NOMO-1 (cell line): ENCODE measurements at regions not wholly inside any gene's neighbourhood (a gene's known extent, or its start where the extent isn't known, plus 50 kb on each side); places are given as distances from the start of the nearest gene placed in this dataset.

Source experiments
- DNase-seq, 2 experiments: peaks; one replicate each; lab custom pipeline; 2025; ENCODE audit not compliant: unreplicated experiment in 2 of 2; lab: John Stamatoyannopoulos, UW

DNA sequence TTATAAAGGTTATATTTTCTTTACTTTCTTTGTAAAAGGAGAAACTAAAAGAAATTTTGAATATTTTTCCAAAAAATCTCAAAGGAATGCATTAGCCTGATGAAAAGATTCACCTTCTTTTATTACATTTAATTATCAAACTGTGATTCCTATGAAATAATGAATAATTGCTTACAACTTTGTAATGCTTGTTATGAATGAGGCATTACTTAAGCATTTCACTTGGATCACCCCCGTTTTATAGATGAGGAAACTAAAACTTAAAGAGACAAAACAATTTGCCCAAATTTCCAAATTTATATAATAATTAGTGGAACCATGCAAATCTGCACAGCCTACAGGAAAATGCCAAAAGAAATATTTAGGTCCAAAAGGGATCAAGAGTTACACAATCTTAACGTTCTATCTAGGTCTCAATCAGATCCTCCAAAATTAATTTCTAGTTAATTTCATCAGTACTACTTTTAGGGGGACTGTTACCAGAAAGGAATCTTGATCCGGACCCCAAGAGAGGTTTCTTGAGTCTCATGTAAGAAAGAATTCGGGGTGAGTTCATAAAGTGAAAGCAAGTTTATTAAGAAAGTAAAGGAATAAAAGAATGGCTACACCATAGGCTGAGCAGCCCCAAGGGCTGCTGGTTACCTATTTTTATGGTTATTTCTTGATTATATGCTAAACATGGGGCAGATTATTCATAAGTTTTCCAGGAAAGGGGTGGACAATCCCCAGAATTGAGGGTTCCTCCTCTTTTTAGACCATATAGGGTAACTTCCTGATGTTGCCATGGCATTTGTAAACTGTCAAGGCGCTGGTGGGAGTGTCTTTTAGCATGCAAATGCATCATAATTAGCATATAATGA is 288.0 kb downstream of the ADGB start:
- DNase-seq = no peak

DNA sequence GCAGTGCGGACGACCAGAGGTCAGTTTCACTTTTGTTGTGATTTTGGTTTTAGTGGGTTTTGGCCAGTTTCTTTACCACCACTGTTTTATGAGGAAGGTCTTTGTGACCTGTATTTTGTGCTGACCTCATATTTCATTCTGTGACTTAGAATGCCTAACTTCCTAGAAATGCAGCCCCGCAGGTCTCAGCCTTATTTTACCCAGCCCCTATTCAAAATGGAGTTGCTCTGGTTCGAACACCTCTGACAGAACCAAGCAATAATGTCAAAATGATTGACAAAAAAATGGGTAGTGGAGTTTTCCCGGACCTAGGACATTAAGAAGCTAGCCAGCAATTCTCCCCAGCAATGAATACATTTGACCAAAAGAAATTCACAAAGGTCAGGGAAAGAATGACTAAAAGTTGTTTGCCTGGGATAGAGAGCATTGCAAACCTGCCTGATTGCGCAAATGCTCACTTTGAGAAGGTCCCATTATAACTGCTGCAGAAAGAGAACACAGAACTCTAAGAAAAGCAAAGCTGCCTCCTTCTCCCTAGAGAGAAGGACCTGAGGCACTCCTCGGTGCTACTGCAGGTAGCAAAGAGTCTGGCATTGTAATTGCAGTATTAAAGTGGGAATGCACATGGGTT is 288.8 kb downstream of the ADGB start:
- peak in 1 of 2 experiments; percentile 28 for DNase-seq

DNA sequence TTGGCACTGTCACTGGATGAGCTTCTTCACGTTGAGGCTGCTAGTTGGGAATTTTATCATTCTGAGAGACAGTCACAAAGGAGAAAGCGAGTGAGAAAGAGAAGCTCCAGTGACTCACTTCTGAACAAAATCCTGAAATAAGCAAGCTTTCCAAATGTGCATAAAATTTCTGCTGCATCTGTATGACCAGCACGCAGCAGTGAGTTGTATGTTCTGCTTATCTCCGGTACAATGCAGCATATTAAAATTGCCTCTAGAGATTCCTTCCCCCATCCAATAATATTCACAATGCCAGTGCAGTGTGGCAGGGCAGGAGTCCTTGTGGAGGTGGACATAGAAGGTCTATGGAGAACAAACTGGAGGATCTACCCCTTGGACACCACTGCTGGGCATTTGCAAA is 290.5 kb downstream of the ADGB start:
- DNase-seq = no peak

DNA sequence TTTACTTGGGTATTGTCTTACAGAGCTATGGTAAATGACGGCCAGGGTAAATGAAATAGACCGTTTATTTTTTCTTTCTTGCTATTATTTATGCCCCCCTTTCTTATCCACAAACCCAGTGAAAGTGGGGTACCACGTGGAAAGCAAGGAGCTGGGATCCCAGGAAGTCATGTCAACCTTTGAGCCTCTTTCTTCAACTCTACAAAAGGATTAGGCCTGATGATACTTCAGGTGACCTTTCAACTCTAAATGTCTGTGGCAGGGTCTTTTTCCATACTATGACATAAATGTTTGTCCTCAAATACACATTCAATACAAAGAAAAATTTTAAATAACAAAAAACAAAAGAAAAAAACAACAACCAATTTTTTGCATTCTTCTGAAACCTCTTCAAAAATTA is 291.4 kb downstream of the ADGB start:
- no peak for DNase-seq

DNA sequence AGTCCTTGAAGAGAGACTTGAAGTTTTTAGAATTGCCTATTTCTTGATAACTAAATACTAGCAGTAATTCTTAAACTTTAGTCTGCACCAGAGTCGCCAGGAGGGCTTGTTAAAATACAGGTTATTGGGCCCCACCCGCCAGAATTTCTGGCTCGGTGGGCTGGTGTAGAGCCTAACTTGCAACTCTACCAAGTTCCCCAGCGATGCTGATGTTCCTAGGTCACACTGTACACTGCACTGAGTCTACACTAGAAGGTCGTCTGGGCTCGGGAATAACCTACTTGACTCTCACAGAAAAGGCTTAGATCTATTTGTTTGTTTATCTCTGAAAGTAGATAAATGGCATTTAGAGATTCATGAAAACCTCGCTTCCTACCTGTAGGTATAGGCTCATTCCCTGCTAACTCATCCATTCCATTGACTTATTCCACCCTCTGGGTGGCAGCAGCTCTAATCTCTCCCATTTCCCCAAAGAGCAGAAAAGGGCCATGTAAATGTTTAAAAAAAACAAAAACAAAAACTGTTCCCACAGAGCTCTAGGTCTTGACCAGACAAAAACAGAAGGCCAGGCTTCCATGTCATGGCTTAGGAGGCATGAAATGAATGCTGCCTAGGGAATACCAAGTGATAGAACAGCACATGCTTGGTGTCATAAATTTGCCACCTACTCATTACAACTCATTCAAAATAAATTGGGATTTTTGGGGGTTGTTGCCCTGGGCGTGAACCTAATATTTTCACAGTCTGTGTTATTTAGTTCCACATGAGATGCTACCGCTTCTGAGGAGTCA is 292.1 kb downstream of the ADGB start:
- DNase-seq = no peak

DNA sequence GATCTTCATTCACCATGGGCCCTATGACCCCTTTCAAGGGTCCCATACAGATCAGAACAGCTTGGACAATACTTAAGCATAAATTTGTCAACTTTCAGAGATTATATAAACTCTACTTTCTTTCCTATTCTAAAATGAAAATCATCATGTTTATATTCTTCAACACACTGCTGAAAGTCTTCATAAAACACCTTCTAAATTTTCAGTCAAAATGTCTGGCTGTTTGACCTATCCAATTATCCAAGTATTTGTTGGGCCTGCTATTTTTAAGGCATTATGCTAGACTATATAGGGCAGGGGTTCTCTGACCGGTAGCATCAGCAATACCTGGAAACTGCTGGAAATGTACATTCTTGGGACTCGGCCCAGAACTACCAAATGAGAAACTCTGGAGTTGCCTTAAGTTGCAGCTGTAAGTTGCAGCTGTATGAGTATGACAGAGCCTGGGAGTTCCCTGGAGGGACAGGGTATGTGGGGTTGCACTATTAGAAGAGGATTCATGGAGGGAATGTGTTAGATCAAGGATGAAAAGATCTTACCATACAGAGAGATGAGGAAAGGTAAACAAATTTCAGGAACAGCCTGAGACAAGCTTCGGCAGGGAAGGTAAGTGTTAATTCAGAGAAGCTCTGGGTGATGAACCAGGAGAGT is 293.0 kb downstream of the ADGB start:
- no peak for DNase-seq

DNA sequence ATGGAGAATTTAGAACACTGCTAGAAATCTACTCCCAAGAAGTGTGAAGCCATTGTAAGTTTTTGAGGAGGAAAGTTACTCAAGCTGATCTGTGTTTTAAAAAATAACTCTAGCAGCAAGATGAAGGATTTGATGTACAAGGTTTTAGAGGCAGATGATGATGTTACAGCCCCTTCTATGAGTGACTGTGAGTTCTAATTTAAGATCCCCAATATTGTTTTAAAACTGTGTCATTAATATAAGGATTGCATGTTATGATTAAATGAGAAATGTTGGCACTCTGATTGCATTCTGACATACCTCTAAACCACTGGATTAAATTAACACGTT is 293.5 kb downstream of the ADGB start:
- no peak for DNase-seq

DNA sequence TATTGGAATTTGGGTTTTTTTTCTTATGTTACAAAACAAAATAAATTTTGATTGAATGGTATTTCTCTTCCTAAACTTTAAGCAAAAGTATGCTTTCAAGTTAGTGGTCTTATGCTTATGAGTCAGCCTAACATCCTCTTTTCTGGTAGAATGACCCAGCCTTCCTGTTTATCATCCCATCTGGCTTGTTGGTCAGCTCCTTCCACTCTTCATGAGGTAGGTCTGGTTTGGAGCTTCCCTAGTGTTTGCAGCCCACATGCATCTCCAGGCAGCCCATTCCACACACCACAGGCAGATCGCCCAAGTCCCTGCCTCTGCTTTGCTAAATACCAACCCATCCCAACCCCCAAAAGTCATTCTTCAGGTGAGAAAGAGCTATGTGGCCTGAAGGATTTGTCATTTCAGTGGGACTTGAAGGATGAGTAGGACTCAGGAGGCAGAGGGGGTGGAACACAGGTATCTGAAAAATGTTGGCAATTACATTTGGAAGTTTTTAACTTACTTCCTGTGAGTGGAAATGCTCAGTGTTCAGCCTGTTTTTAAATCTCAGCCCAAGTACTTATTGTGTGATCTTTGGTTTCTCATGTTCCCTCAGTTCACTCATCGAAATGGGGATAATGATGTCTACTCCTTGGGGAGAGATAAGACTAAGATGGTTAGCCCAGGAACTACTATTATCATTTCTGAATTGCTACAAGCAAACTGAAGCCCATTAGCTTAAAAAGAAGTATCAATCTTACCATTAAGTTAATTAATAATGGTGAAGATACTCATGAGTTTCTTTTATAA is 294.0 kb downstream of the ADGB start:
- DNase-seq = peak in 1 of 2 experiments; percentile 87

DNA sequence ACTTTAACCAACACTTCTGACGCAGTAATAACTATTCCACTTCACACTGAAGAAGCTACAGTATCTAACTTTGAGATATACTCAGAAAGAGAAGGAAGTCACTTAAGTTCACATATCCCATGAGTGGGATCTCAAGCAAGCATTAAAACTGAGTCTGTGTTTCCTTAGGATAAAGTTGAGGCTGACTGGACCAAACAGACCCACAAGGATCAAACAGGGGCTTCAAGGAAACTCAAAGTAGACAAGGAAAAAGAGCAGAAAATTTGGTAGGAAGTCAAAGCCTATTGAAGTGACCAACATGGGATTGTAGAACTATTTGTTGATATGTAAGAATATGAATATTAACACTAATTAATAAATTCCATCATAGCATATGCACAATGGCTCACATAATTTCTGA is 294.9 kb downstream of the ADGB start:
- no peak for DNase-seq

DNA sequence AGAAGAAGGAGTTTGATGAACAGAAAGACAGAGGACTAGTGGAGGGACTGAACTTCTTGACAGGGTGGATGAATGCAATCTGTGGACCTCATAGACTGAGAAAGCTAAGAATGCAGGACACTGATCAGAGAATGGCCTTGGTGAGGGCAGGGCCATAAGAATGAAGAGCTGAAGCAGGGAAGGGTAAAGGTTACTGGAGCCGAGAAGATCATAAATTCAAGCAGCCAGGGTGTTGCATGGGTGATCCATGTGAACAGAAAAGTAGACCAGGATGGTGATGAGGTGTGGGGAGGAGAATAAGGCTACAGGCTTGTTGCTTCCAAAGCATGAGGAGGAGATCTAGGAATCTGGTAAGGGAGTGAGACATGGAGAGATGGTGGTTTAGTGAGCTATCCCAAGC is 295.9 kb downstream of the ADGB start:
- DNase-seq = no peak

DNA sequence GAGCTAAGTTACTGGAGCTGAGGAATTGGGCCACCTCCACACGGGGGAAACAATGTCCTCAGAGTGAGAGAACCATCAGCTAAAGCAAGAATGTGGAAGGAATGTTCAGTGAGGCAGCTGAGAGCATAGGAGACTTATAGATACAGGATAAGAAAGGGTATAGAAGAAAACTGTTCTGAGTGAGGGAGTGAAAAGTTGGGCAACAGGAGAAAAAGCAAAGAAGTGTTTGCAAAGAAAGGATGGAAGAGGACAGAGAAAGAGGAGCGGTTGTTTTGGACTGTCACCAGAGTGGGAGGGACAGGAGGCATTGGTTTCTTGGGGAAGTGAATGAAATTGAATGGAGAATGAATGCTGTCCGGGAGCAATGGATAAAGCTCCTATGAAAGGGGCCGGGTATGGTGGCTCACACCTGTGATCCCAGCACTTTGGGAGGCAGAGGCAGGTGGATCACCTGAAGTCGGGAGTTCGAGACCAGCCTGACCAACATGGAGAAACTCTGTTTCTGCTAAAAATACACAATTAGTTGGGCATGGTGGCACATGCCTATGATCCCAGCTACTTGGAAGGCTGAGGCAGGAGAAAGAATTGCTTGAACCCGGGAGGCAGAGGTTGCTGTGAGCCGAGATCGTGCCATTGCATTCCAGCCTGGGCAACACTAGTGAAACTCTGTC is 296.5 kb downstream of the ADGB start:
- no peak for DNase-seq

DNA sequence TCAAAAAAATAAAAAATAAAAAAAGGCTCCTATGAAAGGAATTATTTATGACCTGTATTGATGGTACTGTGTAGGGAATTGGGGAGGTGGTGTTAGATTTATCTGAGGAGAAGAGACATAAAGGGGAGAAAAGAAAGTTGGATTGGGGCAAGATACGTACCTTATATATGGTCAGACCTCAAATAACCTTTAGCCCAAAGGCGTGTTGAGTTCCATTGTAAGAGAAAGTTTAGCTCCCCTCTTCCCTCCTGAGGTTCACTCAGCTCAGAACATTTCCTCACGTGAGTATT is 296.9 kb downstream of the ADGB start:
- no peak for DNase-seq

DNA sequence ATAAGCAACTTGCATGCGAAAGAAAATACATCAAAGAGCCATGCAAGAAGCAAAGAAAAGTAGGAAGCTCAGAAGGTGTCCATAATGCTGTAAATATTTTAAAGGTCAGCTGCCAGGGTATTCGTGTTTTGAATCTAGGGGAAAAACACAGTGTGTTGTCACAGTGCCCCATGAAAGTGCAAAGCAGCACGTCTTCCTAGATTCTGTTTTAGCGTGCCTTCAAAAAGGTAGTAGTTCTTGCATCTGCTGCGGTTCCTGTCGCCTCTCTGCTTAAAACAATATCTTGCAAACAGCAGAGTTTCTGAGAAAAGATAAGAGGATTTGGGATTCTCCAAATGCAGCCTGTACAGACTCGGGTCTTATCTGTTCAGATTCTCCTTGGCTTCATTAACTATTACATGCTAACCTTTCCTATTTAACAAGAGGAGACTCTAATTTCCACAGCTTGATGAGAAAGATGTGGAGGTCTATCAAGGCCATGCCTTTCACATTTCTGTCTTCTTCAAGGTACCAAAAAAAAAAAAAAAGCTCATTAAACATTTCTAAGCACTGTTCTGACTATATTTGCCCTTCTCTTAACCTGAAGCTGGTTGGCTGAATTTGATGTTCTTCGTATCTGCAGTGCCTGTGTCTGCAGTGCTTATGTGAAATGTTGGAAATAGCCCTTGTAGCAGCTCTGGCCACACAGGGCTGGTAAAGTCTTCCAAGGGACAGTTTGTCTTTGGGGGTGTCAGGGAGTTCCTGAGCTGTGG is 297.5 kb downstream of the ADGB start:
- DNase-seq = no peak

DNA sequence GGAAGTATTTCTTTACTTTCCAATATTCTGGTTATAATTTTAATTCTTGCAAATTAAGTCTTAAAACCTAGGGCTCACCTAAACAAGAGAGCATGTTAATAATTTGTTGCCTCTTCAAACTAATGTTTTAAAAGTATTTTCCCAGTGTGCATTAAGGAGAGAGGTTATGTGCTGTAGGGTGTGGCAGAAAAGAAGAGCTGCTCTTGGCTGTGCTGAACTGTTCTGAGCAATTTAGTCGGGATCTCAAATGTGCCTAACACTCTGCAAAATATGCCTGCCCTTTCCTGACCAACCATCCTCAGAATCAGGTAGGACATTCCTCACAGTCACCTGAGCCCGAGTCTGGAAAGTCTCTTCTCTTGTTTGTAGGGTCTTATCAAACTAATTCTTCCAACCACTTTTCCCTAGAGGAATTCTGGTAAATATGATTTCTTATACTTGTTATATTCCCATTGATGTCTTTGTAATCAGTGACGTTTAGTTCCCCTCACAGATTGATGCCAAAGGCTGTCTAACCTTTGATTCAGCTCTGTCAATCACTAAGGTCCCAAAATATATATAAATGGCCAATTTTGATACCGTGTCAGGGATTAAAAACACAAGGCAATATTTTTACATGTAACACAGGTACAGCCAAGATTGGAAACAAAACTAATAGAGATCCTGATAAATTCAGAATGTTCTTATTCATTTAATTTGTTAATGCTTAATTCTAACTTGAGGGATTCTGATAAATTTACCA is 298.4 kb downstream of the ADGB start:
- no peak for DNase-seq

DNA sequence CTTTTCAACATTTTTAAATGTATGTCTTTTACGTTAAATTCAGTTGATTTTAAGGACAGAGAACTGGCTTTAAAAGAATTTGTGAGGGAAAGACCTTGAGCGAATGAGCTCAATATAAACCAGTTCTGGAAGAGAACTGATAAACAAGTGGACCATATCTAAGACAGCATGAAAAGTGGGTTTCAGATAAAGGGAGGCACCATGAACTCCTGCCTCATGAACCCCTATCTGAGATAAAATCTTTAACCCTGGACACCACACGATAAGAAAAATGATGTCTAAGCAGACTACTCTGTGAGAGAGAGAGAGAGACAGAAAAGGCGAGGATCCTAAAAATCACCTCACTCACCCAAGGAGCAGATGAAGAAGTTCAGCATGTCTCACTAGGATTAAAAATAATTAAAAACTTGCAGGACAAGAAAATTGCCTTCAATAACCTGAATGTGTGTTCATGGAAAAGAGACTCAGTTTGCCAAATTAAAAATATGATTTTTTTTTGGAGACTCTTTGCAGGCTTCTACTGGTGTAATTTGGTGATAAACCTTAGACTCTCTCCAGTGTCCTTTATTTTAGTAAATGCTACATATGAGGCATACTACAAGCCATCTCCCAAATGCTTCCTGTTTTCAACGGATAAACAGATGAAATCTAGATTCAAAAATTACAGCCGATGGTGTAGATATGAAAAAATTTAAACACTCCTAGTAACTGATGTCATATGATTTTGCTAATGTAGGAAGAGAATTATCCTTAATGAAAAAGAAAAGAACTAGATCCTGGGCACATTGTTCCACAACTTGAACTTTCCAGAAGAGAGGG is 299.5 kb downstream of the ADGB start:
- DNase-seq = no peak

DNA sequence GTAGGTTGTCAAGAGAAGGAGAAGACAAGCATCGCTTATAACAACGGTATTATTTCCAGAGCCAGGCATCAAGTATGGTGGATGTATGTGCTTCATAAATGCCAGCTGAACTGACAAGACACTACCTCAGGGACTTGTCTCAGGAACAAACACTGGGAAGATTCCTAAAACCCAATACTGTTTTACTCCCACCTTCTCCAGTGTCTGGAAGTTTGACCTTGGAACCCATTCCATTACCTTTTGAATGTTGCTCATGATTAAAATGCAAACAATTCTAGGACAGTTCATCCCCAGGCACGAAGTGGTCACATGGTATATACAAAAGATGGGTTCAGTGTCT is 300.1 kb downstream of the ADGB start:
- DNase-seq = no peak

DNA sequence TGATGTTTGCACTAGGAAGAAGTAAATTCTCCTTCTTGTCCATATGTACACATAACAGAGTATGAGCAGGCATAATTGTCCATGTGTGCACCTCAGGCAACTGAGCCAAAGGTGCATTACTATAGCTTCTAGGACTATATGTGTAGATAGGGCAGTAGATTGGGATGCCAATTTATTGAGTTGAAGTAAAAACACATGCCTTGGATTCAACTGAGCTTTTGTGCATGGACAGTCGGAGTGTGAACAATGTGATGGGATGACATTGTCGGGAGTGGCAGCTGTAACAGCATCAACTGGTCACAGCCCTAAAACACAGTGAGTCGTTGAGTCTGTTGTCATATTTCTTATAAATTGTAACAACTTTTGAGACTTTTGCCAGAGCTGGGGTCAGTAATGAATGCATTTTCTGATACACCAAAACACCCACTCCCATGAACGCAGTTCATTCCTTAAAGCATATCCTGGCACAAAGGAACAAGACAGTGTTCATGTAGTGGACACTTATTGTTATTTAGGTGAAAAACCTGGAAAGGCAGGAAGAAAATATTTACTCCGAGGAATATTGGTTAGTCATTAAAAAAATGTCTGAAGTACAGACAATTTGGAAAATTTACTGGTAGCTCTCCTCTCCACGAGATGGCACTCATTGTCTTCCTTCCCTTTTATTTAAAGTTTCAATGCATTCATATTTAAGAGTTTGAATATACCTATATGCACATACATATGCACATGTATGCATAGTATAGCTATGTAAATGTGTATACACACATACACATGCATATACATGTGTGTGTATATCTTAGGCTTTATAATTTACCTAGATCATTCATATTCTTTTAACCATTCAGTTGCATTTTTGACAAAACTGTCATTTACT is 302.0 kb upstream of the STXBP5 start:
- peak in 1 of 2 experiments; percentile 55 for DNase-seq
